Thymus (tissue), 11 donors: ENCODE measurements at regions not wholly inside any gene's neighbourhood (a gene's known extent, or its start where the extent isn't known, plus 50 kb on each side); places are given as distances from the start of the nearest gene placed in this dataset.

Experiments
- DNase-seq, 9 donors: peaks; one replicate each; pipeline ENCODE4 v3.0.0-alpha.2; 2013; ENCODE audit warnings: low spot score in 9 of 9, low read depth in 6 of 9, missing footprints in 1 of 9
- H3K27ac ChIP-seq, 2 donors: one replicate each; pipeline ENCODE4 v1.5.1; 2013; ENCODE audit warnings: control low read depth in 1 of 2, low read depth in 1 of 2, low read length in 1 of 2, mild to moderate bottlenecking in 1 of 2, moderate library complexity in 1 of 2
- H3K27me3 ChIP-seq, 2 donors: one replicate each; pipeline ENCODE4 v1.5.1; 2013; ENCODE audit warnings: low read length in 1 of 2; ENCODE audit not compliant: control insufficient read depth in 2 of 2, insufficient read depth in 1 of 2
- H3K36me3 ChIP-seq, 2 donors: one replicate each; pipeline ENCODE4 v1.5.1; 2013; ENCODE audit warnings: low read length in 1 of 2, mild to moderate bottlenecking in 1 of 2, moderate library complexity in 1 of 2; ENCODE audit not compliant: control insufficient read depth in 2 of 2, insufficient read depth in 2 of 2
- H3K4me1 ChIP-seq, 2 donors: one replicate each; pipeline ENCODE4 v1.5.1; 2013; ENCODE audit warnings: low read length in 2 of 2; ENCODE audit not compliant: control insufficient read depth in 2 of 2, insufficient read depth in 2 of 2
- H3K4me3 ChIP-seq, 2 donors: one replicate each; pipeline ENCODE4 v1.5.1; 2013; ENCODE audit warnings: low read length in 2 of 2, control low read depth in 1 of 2, mild to moderate bottlenecking in 1 of 2
- H3K9me3 ChIP-seq, 2 donors: one replicate each; pipeline ENCODE4 v1.5.1; 2013; ENCODE audit warnings: low read length in 1 of 2, mild to moderate bottlenecking in 1 of 2; ENCODE audit not compliant: control insufficient read depth in 2 of 2, insufficient read depth in 1 of 2
- WGBS: extraction: QIAGEN DNeasy Blood & Tissue Kit; methylation state at CpG from one replicate; pipeline ENCODE4 v1.1.7; 2013; 5-methylcytosine and 5-hydroxymethylcytosine counted together
- donor health status: healthy.

GRCh38 chr5:124650147-124650561 lies 96.3 kb downstream of the ZNF608 start:
- Histone ChIP-seq H3K27me3 (peaks cover 53 to 66% of the 10 kb centered on the region in 2 donors), H3K4me3 (no peak overlapping the region), H3K9me3 (no peaks in the 10 kb centered on the region), H3K36me3 (peaks cover 0 to 3% of the 10 kb centered on the region in 2 donors), H3K4me1 (peaks cover 15 to 35% of the 10 kb centered on the region in 2 donors), H3K27ac (peak overlapping the region in 1 of 2 donors; percentile 29)
- DNase-seq, result peak in 1 of 9 donors; percentile 30
- WGBS, result 3% methylated on average over 4 of the region's 4 CpGs

GRCh38 chr5:124649491-124650146 lies 96.8 kb downstream of the ZNF608 start:
- Histone ChIP-seq H3K9me3 (no peaks in the 10 kb centered on the region), H3K27me3 (peaks cover 53 to 66% of the 10 kb centered on the region in 2 donors), H3K4me3 (no peak overlapping the region), H3K36me3 (peaks cover 0 to 3% of the 10 kb centered on the region in 2 donors), H3K27ac (peak overlapping the region in 1 of 2 donors; percentile 39), H3K4me1 (peaks cover 15 to 35% of the 10 kb centered on the region in 2 donors)
- DNase-seq, result peak; percentile 67 to 97 (median 87)
- WGBS, result 1% methylated on average over 11 of the region's 11 CpGs

GRCh38 chr5:124648902-124649467 lies 97.5 kb downstream of the ZNF608 start:
- Histone ChIP-seq H3K27ac (peak overlapping the region in 1 of 2 donors; percentile 39), H3K4me3 (no peak overlapping the region), H3K4me1 (peaks cover 15 to 35% of the 10 kb centered on the region in 2 donors), H3K27me3 (peaks cover 50 to 60% of the 10 kb centered on the region in 2 donors), H3K9me3 (no peaks in the 10 kb centered on the region), H3K36me3 (peaks cover 0 to 3% of the 10 kb centered on the region in 2 donors)
- 85% methylated on average over 9 of the region's 9 CpGs for WGBS
- DNase-seq, result no peak

- Histone ChIP-seq H3K27ac (no peak overlapping the region), H3K36me3 (peaks cover 0 to 7% of the 10 kb centered on the region in 2 donors), H3K4me1 (peaks cover 15 to 35% of the 10 kb centered on the region in 2 donors), H3K9me3 (no peaks in the 10 kb centered on the region), H3K27me3 (peaks cover 40 to 50% of the 10 kb centered on the region in 2 donors), H3K4me3 (no peak overlapping the region)
- WGBS, result over 99% methylated on average over 8 of the region's 8 CpGs
- DNase-seq, result no peak
These were observed 99.1 kb downstream of the ZNF608 start for GRCh38 chr5:124647352-124647751.

- no peak overlapping the region for H3K4me3 ChIP-seq
- no peak for DNase-seq
- peaks cover 7 to 21% of the 10 kb centered on the region in 2 donors for H3K4me1 ChIP-seq
- WGBS, result 93% methylated on average over 3 of the region's 3 CpGs
- no peak overlapping the region for H3K27ac ChIP-seq
- H3K27me3 ChIP-seq, result peaks cover 30 to 32% of the 10 kb centered on the region in 2 donors
- H3K9me3 ChIP-seq, result no peaks in the 10 kb centered on the region
- peaks cover 0 to 10% of the 10 kb centered on the region in 2 donors for H3K36me3 ChIP-seq
These were observed 101.0 kb downstream of the ZNF608 start for GRCh38 chr5:124645396-124645795.

- Histone ChIP-seq H3K9me3 (no peaks in the 10 kb centered on the region), H3K4me1 (peaks cover 4 to 14% of the 10 kb centered on the region in 2 donors), H3K36me3 (peaks cover 0 to 10% of the 10 kb centered on the region in 2 donors), H3K27me3 (peaks cover 28 to 32% of the 10 kb centered on the region in 2 donors), H3K27ac (no peak overlapping the region), H3K4me3 (no peak overlapping the region)
- 95% methylated on average over 1 of the region's 1 CpG for WGBS
- no peak for DNase-seq
These were observed 101.9 kb downstream of the ZNF608 start for GRCh38 chr5:124644582-124644981.

DNA sequence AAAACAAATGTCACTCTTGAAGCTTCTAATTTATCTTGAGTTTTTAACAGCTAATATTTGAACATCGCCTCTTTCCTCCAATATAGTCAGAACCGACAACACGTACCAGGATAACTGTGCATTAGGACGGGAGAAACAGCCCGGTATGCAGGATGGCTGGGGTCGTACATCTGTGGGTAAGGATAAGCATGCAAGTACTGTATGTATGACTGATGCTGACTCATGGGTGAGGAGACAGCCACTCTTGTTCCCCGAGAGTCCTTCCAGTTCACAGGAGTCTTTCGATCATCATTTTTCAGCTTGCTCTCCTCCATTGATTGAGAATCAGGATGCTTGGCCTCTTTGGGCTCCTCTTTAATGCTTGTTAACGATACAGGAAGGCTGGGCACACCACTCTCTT lies 102.3 kb downstream of the ZNF608 start:
- Histone ChIP-seq H3K4me3 (no peak overlapping the region), H3K4me1 (peaks cover 2 to 9% of the 10 kb centered on the region in 2 donors), H3K9me3 (no peaks in the 10 kb centered on the region), H3K27ac (no peak overlapping the region), H3K36me3 (peaks cover 0 to 10% of the 10 kb centered on the region in 2 donors), H3K27me3 (peaks cover 27 to 32% of the 10 kb centered on the region in 2 donors)
- WGBS, result 96% methylated on average over 9 of the region's 9 CpGs
- DNase-seq, result no peak

GRCh38 chr5:124643336-124643735 lies 103.1 kb downstream of the ZNF608 start:
- Histone ChIP-seq H3K4me1 (peaks cover 0 to 1% of the 10 kb centered on the region in 2 donors), H3K4me3 (no peak overlapping the region), H3K27me3 (peaks cover 23 to 25% of the 10 kb centered on the region in 2 donors), H3K9me3 (no peaks in the 10 kb centered on the region), H3K36me3 (peaks cover 0 to 10% of the 10 kb centered on the region in 2 donors), H3K27ac (no peak overlapping the region)
- DNase-seq, result no peak
- WGBS, result 98% methylated on average over 7 of the region's 7 CpGs

- Histone ChIP-seq H3K36me3 (peaks cover 0 to 7% of the 10 kb centered on the region in 2 donors), H3K4me3 (no peak overlapping the region), H3K27ac (no peak overlapping the region), H3K9me3 (no peaks in the 10 kb centered on the region), H3K4me1 (no peaks in the 10 kb centered on the region), H3K27me3 (peaks cover 12 to 14% of the 10 kb centered on the region in 2 donors)
- 95% methylated on average over 2 of the region's 2 CpGs for WGBS
- DNase-seq, result no peak
These were observed 104.3 kb downstream of the ZNF608 start for GRCh38 chr5:124642151-124642550.
